ENCODE measurements at regions not wholly inside any gene's neighbourhood (a gene's known extent, or its start where the extent isn't known, plus 50 kb on each side); places are given as distances from the start of the nearest gene placed in this dataset.
"Not testable (repeated sequence)": the region's sequence is repeated elsewhere in the genome, so short reads cannot be mapped to it uniquely, and the experiment has no call there.

DNA sequence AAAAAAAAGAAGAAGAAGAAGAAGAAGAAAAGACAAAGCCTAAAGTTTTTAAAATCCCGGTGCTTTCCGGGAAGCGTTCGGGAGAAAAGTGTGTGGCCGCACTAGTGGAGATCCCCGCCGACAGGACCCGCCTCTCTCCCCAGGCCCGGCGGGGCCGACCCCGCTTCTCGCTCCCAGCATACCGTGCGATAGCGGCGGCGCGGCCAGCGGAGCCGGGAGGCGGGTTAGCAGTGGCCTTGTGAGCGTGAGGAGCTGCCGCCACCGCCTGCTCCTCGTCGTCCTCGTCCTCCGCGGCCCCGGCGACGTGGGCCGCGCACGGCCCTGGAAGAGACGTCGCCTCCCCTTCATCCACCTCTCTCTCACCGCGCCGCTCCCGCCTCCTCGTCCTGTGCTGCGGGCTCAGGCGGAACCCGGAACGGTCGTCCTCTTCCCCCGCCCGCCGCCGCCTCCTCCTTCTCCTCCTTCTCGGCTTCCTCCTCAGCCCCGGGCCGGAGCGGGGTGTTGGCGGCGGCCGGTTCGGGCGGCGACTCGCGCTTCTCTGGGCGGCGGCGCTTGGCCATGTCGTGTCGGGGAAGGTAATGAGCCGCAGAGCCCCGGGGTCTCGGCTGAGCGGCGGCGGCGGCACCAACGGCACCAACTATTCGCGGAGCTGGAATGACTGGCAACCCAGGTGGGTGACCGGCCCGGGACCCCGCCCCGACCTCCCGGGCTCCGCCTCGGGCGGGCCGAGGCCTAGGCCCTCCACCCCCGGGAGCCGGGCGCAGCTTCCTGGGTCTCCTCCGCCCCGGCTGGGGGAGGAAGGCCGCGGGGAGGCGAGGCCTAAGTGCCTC, 62.6 kb upstream of the CDR2 start:
- peak; percentile 34 for DNase-seq (ENCODE audit: low read depth)

DNA sequence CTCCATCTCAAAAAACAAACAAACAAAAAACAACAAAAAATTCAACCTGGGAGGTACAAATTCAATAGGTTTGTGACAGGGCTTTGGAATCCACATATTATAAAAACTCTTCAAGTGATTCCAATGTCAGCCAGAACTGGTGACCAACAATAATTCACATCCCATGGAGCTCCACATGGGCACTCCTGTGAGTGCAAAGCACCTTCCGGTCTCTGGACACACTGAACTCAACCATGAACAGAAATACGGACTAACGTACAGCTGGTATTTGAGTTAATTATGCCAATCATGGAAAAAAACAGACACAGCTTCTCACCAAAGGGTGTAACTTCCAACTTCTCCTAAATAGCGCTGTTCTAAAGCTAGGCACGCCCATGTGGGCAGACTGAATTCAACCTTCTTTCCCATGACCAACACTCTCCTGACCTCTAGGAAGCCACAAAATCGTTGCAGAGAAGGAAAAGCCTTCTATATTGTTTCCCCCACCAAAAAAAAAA, 62.0 kb upstream of the CDR2 start:
- not testable (repeated sequence) for DNase-seq (ENCODE audit: low read depth)

DNA sequence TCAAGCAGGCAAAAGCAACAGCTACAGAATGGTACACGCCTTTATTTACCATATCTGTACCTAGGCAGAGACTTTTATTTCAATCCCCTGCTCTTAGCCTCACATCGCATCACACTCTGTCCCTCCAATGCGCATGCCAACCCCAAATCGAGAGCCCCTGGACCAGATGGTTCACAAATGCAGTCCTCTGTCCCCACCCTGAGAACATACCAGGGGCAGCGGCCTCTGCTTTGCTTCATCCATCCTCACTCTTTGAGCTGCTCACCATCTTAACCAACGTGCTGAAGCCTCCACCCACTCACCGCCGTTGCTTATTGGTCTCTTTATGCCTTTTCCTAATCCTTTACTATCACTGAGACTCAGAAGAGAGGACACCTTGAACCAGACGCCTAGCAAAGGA, 56.9 kb upstream of the CDR2 start:
- not testable (repeated sequence) for DNase-seq (ENCODE audit: low read depth)

DNA sequence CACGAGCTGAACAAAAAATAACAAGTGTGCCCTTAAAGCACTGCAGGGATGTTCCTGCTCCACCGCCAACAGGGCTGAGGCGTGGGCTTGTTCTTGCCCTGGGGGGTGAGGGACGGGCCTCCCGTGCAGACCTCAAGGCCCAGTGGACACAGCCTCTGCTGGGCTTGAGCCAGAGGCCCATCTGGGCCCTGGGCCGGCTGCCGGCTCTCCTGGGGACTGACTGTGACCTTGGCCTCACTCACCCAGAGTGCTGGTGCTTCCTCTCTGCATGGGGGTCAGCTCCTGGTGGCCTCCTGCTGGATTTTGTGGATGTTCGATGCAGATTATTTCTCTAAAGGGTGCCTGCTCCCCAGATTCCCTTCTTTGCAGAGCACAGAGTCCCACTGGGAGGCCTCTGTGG, 54.2 kb upstream of the CDR2 start:
- DNase-seq (ENCODE audit: low read depth), result no peak

DNA sequence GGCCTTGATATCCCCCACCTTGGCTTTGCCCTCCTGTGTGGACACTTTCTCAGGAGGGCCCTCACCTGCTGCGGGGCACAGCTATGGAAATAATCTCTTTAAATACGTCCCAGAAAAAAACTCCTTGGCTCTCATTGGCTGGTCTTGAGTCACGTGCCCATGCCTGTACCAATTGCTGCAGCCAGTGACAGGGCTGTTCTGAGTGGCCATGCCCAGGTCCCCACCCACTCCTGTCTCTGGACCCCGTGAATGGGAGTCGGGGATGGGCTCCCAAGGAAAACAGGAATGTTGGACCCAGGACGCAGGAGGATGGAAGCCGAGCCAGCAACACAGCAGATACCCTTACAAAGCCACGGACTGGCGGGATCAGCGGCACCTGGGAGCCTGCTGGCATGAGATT, 53.1 kb upstream of the CDR2 start:
- no peak for DNase-seq (ENCODE audit: low read depth)

DNA sequence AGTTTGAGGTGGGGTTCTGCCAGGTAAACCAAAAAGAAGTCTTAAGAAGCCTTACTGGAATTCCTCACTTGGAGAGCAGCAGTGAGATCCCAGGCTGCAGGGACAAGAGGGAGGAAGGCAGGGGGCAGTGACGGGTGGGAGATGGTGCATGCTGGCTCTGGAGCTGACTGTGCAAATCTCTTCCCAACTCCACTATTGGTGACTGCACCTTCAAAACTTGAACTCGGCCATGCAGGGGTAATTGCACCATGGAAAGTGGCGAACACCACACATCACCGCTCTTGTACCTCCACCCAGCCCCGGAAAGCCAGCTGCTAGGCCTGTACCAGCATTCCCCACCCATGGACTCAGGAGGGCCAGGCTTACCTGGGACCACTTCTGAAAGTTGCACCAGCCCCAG, 51.4 kb upstream of the CDR2 start:
- DNase-seq (ENCODE audit: low read depth), result no peak

DNA sequence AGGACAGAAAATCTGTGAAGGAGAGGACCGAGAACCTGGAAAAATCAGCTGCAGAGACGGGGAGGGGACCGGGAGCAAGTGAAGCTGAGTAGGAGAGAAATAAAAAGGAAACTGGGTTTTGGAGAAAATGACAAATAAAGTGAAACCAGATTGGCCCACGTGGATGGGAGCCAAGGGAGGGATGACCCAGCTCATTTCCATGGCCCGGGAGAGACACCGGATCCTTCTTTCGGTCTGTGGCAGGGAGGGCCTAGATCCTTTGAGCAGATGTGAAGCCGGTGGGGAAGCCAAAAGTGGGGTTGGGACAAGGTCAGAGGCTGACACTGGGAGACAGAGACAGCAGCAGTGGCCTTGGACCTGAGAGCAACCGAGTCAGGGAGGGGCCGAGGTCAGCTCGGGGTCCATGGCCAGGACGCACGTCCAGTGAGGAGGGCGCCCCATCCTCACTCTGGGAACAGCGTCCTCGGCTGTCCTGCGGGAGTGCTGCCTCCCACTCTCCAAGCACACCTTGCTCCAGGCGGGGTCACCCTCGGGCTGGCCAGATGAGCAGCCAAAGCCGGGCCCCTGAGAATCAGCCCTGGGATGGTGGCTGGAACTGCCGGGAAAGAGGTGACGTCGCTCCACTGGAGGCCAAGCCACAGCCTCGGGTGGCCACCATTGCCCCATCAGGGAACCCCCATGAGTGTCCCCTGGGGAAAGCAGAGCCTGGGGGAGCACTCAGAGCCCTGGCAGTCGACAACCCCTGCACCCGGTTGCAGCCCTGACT, 50.8 kb upstream of the CDR2 start:
- DNase-seq (ENCODE audit: low read depth), result peak; percentile 84

DNA sequence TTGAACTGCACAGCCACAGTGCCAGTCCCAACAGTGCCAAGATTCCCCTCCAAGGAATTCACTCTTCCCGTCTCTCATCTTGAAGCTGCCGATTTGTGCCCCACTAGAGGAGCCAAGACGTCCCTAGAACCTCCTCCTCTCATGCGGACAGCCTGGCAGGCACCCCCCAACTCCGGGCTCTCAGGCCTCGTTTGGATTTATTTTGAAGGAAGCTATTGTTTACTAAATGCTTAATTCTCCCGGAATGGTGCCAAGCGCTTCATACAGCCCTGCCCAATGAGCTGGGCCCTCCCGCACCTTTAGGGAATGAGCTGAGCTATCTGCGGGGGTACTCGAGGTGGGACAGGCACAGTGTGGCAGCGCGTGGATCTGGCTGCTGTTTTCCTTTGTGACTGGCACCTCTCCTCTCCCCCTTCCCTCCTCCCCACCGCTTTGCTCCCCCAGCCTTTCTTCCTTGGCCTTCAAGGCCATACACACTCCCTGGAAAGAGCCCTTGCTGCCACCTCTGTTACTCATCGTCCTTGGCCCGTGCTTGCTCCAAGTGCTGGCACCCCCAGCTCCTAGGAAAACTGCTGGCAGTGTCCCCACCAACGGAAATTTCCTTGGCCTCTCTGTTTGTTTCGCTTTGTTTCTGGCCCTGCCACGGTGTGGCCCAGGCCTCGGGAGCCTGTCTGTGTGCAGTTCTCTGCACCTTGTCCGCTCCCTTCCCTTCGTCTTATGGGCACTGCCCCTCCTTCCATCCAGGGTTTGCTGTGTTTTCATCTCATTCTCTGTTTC, 49.9 kb upstream of the CDR2 start:
- peak; percentile 50 for DNase-seq (ENCODE audit: low read depth)
